Fibroblast of skin of left biceps (primary cell): ENCODE measurements at regions not wholly inside any gene's neighbourhood (a gene's known extent, or its start where the extent isn't known, plus 50 kb on each side); places are given as distances from the start of the nearest gene placed in this dataset.

ENCODE experiments used
- DNase-seq, 2 experiments: peaks; one replicate each; pipeline ENCODE4 v3.0.0-alpha.2; 2013; ENCODE audit warnings: low read depth in 2 of 2

- DNase-seq, result no peak
Observed at GRCh38 chr4:56241500-56241899, 145.8 kb downstream of the AASDH start.

DNA sequence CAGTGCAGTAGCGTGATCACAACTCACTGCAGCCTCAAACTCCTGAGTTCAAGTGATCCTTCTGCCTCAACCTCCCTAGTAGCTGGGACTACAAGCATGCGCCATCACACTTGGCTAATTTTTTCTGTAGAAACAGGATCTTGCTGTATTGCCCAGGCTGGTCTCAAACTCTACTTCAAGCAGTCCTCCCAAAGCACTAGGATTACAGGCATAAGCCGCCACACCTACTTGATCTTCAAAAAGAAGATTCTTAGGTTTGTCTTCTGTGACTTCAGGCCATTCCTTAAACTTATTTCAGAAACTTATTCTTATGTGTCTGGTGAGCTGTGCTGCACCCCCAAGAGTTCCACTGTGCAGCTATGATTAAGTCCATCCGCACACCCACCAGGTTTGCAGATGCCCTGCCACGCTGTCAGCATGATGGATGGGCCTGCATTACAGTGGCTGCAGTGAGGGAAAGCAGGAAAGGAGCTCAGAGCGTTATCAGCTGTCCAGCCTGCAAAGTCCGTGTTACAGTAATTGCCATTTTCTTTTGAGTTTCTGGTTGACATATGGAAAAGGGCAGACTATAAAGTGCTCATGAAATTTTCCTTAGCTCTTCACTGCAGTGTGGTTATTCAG is 146.6 kb downstream of the AASDH start:
- DNase-seq, result no peak

- no peak for DNase-seq
Observed at GRCh38 chr4:56238251-56238650, 149.0 kb downstream of the AASDH start.

DNA sequence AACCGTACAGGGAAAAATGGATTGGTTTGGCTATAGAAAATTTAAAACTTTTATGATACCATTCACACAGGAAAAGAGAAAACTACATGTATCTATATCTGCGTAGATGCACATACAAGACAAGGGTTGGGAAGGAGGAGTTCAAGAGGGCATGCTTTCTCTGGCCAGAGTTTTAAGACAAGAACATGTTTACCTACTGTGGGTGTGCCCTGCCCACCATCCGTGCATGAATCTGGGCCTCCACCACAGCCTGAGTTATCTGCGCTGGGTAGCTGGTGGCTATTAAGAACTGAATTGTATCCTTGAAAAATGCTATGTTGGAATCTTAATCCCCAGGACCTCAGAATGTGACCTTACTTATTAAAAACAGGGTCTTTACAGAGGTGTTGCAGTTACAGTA is 151.6 kb downstream of the AASDH start:
- no peak for DNase-seq

DNA sequence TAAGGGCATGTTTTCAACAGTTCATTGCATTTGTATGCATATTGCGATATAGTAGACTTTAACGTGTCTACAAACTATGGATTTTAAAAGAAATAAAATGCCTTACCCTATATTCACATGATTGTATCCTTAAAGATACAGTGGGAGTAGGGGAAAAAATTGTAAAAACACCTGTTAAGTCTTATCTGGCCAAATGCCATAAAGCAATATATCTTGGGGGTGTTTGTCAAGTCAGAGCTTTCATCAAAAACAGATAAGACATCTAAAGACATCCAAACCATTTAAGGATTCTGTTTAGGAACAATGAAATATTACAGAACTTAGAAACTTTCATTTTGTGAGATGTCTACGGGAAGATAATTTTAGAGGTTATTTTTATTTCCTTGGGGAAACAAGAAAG is 152.3 kb downstream of the AASDH start:
- no peak for DNase-seq

DNA sequence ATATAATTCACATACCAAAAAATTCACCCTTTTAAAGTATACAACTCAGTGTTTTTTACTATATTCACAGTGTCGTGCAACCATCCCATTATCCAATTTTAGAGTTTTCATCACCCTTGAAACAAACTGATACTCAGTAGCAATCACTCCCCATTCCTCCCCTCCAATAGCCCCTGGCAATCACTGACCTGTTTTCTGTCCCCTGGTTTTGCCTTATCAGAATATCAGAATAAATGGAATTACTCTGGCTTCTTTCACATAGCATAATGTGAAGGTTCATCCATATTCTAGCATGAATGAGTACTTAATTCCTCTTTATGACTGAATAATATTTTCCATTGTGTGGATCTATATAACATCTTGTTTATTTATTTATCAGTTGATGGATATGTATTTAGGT is 153.2 kb downstream of the AASDH start:
- no peak for DNase-seq

GRCh38 chr4:56231410-56231809 is 155.9 kb downstream of the AASDH start:
- DNase-seq, result no peak

- no peak for DNase-seq
Observed at GRCh38 chr4:56229947-56230346, 157.3 kb downstream of the AASDH start.

- DNase-seq, result no peak
Observed at GRCh38 chr4:56227301-56227835, 159.9 kb downstream of the AASDH start.

GRCh38 chr4:56226579-56226978 is 160.7 kb downstream of the AASDH start:
- DNase-seq, result no peak

GRCh38 chr4:56224641-56225040 is 162.7 kb downstream of the AASDH start:
- no peak for DNase-seq

DNA sequence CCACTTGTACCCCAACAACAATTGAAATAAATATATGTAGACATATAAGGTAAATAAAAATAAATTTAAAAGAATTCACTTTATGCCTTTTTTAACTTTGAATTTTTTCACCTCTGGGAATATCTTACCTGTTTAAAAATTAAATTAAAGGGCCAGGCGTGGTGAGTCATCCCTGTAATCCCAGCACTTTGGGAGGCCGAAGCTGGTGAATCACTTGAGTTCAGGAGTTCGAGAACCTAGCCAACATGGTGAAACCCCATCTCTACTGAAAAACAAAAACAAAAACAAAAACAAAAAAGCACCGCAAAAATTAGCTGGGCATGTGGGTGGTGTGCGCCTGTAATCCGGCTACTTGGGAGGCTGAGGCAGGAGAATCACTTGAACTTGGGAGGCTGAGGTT is 164.8 kb downstream of the AASDH start:
- DNase-seq, result no peak

GRCh38 chr4:56220261-56220660 is 167.0 kb downstream of the AASDH start:
- DNase-seq, result peak in 1 of 2 experiments; percentile 19

GRCh38 chr4:56219447-56219846 is 167.8 kb downstream of the AASDH start:
- no peak for DNase-seq

DNA sequence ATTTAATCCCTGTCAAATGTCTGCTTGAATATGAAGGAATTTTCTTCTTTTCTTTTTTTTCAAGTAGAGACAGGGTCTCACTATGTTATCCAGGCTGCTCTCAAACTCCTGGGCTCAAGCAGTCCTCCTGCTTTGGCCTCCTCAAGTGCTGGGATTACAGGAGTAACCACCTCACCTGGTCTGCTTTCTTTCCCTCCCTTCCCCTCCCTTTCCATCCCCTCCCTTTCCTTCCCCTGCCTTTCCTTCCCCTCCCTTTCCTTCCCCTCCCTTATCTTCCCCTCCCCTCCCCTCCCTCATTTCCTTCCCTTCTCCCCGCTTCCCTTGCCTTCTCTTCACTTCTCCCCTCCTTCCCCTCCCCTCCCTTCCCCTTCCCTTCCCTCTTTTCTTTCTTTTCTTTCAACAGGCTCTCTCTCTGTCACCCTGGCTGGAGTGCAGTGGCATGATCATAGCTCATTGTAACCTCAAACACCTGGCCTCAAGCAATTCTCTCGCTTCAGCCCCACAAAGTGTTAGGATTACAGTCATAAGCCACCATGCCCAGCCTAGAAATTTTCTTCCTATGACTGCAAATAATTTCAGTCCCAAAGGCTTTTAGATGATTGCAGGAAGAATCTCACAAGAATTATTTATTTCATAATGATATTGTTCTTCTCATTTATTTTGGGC is 168.9 kb downstream of the AASDH start:
- no peak for DNase-seq

DNA sequence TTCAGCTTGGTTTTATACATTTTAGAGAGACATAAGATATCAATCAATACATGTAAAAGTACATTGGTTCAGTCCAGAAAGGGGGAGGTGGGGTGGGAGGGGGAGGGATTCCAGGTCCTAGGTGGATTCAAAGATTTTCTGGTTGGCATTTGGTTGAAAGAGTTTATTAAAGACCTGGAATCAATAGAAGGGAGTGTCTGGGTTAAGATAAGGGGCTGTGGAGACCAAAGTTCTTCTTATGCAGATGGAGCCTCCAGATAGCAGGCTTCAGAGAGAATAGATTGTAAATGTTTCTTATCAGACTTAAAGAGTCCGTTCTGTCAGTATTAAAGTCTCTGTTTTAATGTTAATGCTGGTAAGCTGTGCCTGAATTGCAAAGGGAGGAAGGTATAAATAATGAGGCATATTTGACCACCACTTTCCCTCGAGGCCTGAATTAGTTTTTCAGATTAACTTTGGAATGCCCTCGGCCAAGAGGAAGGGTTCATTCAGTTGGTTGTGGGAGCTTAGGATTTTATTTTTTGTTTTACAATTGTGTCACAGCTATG is 169.9 kb downstream of the AASDH start:
- DNase-seq, result no peak

DNA sequence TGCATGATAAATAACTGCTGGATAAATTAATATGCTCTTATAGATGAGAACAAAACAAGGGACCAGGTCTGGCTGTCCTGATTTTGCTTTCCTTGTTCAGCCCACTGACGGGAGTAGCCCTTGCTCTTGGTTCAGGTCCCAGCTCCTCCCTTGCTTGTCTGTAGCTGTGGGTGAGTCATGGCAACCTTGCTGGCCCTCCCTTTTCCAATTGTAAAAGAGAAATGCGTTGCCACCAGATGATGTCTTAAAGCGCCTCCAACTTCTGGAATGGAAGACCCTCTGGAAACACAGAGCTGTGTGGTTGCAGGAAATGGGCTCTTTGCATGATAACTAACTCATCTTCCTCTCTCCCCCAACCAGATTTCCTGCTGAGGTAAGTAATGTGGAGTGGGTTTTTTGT is 171.4 kb downstream of the AASDH start:
- peak in 1 of 2 experiments; percentile 13 for DNase-seq

DNA sequence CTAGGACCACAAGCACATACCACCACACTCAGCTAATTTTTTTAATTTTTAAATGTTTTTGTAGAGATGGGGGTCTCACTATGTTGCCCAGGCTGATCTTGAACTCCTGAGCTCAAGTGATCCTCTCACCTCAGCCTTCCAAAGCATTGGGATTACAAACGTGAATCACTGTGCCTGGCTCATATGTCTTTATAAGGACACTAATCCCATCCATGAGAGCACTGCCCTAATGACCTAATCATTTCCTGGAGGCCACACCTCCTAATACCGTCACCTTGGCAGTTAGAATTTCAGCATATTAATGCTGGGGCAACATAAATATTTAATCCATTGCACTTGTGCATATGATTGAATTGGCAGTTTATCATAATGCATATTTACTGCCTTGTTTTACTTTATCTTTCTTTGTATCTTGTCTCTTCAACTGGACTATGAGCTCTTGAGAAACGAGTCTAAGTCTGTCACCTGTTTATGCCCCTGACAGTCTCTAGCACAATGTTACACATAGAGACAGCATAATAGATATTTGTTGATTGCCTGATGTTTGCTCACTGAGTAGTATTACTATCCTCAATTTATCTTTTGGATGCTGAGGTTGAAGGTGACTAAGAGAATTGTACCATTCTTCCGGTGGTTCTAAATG is 172.0 kb downstream of the AASDH start:
- no peak for DNase-seq

GRCh38 chr4:56213543-56213942 is 173.7 kb downstream of the AASDH start:
- DNase-seq, result no peak

GRCh38 chr4:56212774-56213173 is 174.5 kb downstream of the AASDH start:
- DNase-seq, result no peak

DNA sequence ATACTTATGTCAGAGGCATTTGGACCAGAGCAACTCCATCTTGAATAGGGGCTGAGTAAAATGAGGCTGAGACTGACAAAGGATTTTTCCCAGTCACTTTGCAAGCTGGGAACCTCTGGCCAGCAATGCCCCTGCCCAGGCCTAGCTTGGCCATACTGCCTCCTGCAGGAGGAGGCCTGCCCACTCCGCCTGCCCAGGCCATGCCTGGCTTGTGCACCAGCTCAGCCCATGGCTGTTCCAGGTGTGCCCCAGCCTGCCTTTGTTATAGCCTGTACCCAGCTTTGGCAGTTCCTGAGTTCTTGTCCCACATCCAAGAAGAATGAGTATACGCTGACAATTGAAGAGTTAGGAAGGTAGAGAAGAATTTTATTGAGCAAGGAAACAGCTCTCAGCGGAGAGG is 176.1 kb downstream of the AASDH start:
- no peak for DNase-seq

DNA sequence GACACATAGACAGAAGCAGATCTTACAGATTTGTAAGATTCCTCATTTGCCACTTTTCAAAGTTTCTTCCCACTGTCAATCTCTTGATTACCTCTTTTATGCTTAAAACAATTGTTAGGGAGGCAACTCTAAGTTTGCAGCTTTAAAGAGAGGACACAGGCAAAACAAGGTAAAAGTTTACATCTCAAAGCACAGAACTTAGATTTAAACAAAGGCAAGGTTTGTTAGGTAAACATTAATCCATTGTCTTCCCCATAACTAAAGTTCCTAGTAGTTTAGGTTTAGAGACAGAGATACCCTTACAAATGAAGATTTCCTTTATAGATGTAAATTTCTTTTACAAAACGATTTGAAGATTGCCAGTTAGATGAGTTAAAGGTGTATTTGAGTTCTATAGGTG is 176.9 kb downstream of the AASDH start:
- no peak for DNase-seq

- DNase-seq, result no peak
Observed at GRCh38 chr4:56209767-56210166, 177.5 kb downstream of the AASDH start.
